GM12878 (cell line): ENCODE measurements at regions not wholly inside any gene's neighbourhood (a gene's known extent, or its start where the extent isn't known, plus 50 kb on each side); places are given as distances from the start of the nearest gene placed in this dataset.

Experiments
- CHD2 ChIP-seq: IDR thresholded peaks from 2 replicates; pipeline ENCODE4 v1.6.1; 2011; ENCODE audit warnings: low read depth, low read length, improper control_type of control experiment, borderline replicate concordance
- SPI1 ChIP-seq: IDR thresholded peaks from 2 replicates; pipeline ENCODE4 v1.6.1; 2011; ENCODE audit warnings: low read depth, mild to moderate bottlenecking, low read length, moderate library complexity, borderline replicate concordance; ENCODE audit not compliant: insufficient read depth
- SRF ChIP-seq, 2 experiments: IDR thresholded peaks; 2 replicates each; pipeline ENCODE4 v1.6.1; 2011; ENCODE audit warnings: low read depth in 2 of 2, low read length in 2 of 2, mild to moderate bottlenecking in 1 of 2, moderate library complexity in 1 of 2
- TCF12 ChIP-seq: IDR thresholded peaks from 2 replicates; pipeline ENCODE4 v1.6.1; 2011; ENCODE audit warnings: low read depth, mild to moderate bottlenecking, low read length

- TF ChIP-seq SRF (IDR thresholded peaks at IDR 0.05; ENCODE audit: low read depth in 2 of 2, low read length in 2 of 2) (no peak), SPI1 (no peak), TCF12 (no peak), CHD2 (no peak)
Observed at GRCh38 chr11:26048271-26048670, 283.7 kb upstream of the ANO3 start.
